ENCODE measurements at regions not wholly inside any gene's neighbourhood (a gene's known extent, or its start where the extent isn't known, plus 50 kb on each side); places are given as distances from the start of the nearest gene placed in this dataset.

DNA sequence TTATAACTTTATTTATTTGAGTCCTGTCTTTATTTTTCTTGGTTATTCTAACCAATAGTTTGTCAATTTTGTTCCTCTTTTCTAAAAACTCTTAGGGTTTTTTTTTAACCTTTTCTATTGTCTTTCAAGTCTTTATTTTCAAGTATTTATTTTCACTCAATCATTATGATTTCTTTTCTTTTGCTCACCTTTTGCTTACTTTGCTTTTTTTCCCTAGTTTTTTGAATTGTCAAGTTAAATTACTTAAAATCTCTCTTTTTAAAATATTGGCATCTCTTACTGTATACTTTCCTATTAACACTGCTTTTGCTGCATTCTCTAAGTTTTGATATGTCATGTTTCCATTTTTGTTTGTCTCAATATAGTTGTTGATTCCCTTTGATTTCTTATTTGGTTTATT, 396.8 kb upstream of the CCDC179 start:
- no peaks in the 10 kb centered on the region for H3K36me3 ChIP-seq (replicated peaks; ENCODE audit: insufficient read depth, low read length)
- no peaks in the 10 kb centered on the region for H3K9me3 ChIP-seq (replicated peaks; ENCODE audit: insufficient read depth, low read length)
- H3K9ac ChIP-seq (ENCODE audit: low read length), result no peak overlapping the region
- TF ChIP-seq CTCF (IDR thresholded peaks at IDR 0.05; ENCODE audit: low read length) (no peak), EZH2phosphoT487 (IDR thresholded peaks at IDR 0.05; ENCODE audit: low read length) (no peak), EZH2 (optimal IDR thresholded peaks at IDR 0.05; ENCODE audit: low read depth, low read length) (no peak)
- H3K27me3 ChIP-seq (replicated peaks; ENCODE audit: insufficient read depth, low read length), result no peaks in the 10 kb centered on the region
- no peak overlapping the region for H2AFZ ChIP-seq (ENCODE audit: low read length)
- no peaks in the 10 kb centered on the region for H3K79me2 ChIP-seq (ENCODE audit: low read length)
- no peak for DNase-seq
- no peaks in the 10 kb centered on the region for H3F3A ChIP-seq (ENCODE audit: insufficient read depth, low read length)
- no peaks in the 10 kb centered on the region for H4K20me1 ChIP-seq (ENCODE audit: insufficient read depth, low read length)
- H3K4me3 ChIP-seq (ENCODE audit: low read length), result no peak overlapping the region
- H3K4me2 ChIP-seq (ENCODE audit: low read depth, low read length), result no peak overlapping the region
- no peak overlapping the region for H3K27ac ChIP-seq (ENCODE audit: low read length)
- H3K9me2 ChIP-seq (replicated peaks; ENCODE audit: insufficient read depth, low read length), result no peaks in the 10 kb centered on the region
- no peaks in the 10 kb centered on the region for H3K4me1 ChIP-seq (ENCODE audit: low read length)

DNA sequence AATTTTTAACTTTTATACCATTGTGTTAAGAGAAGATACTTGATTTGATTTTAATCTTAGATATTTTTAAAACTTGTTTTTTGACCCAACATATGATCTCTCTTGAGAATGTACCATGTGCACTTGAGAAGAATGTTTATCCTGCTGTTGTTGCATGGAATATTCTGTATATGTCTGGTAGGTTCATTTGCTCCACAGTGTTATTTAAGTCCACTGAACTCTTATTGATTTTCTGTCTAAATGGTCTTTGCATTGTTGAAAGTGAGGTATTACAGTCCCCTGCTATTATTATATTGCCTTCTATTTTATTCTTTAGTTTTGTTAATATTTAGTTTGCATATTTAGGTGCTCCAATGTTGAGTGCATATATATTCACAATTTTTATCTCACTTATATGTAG, 397.3 kb upstream of the CCDC179 start:
- no peaks in the 10 kb centered on the region for H3K79me2 ChIP-seq (ENCODE audit: low read length)
- no peak overlapping the region for H3K4me3 ChIP-seq (ENCODE audit: low read length)
- no peaks in the 10 kb centered on the region for H3K4me1 ChIP-seq (ENCODE audit: low read length)
- H3K27ac ChIP-seq (ENCODE audit: low read length), result no peak overlapping the region
- H4K20me1 ChIP-seq (ENCODE audit: insufficient read depth, low read length), result no peaks in the 10 kb centered on the region
- no peak overlapping the region for H3K9ac ChIP-seq (ENCODE audit: low read length)
- no peaks in the 10 kb centered on the region for H3F3A ChIP-seq (ENCODE audit: insufficient read depth, low read length)
- H2AFZ ChIP-seq (ENCODE audit: low read length), result no peak overlapping the region
- H3K27me3 ChIP-seq (replicated peaks; ENCODE audit: insufficient read depth, low read length), result no peaks in the 10 kb centered on the region
- no peaks in the 10 kb centered on the region for H3K9me2 ChIP-seq (replicated peaks; ENCODE audit: insufficient read depth, low read length)
- TF ChIP-seq EZH2phosphoT487 (IDR thresholded peaks at IDR 0.05; ENCODE audit: low read length) (no peak), EZH2 (optimal IDR thresholded peaks at IDR 0.05; ENCODE audit: low read depth, low read length) (no peak)
- no peak for DNase-seq
- no peak overlapping the region for H3K4me2 ChIP-seq (ENCODE audit: low read depth, low read length)
- H3K9me3 ChIP-seq (replicated peaks; ENCODE audit: insufficient read depth, low read length), result no peaks in the 10 kb centered on the region
- H3K36me3 ChIP-seq (replicated peaks; ENCODE audit: insufficient read depth, low read length), result no peaks in the 10 kb centered on the region

DNA sequence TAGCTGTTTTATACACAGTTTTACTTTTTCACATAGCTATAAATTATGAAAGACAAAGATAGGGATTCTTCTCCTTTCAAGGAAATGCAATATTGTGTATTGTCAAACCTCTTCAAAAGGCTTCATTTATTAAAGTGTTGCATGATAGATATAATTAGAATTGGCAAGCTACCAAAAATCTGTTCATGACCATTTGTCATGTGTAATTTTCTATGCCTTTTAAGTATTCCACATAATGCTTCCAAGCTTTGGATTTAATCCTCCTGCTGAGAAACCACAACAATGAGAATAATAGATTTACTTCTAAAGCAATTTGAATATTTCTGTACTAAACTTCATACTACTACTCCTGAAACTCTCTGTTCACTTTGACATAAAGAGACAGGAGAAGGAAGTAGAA, 403.2 kb upstream of the CCDC179 start:
- no peak overlapping the region for H3K27ac ChIP-seq (ENCODE audit: low read length)
- H3K4me3 ChIP-seq (ENCODE audit: low read length), result no peak overlapping the region
- no peak for DNase-seq
- H3K36me3 ChIP-seq (replicated peaks; ENCODE audit: insufficient read depth, low read length), result no peaks in the 10 kb centered on the region
- H3K4me1 ChIP-seq (ENCODE audit: low read length), result no peaks in the 10 kb centered on the region
- no peaks in the 10 kb centered on the region for H4K20me1 ChIP-seq (ENCODE audit: insufficient read depth, low read length)
- no peaks in the 10 kb centered on the region for H3F3A ChIP-seq (ENCODE audit: insufficient read depth, low read length)
- no peak overlapping the region for H3K4me2 ChIP-seq (ENCODE audit: low read depth, low read length)
- no peak for TF ChIP-seq EZH2phosphoT487 (IDR thresholded peaks at IDR 0.05; ENCODE audit: low read length)
- no peak for TF ChIP-seq EZH2 (optimal IDR thresholded peaks at IDR 0.05; ENCODE audit: low read depth, low read length)
- TF ChIP-seq CTCF (IDR thresholded peaks at IDR 0.05; ENCODE audit: low read length), result no peak
- H3K79me2 ChIP-seq (ENCODE audit: low read length), result no peaks in the 10 kb centered on the region
- no peak overlapping the region for H2AFZ ChIP-seq (ENCODE audit: low read length)
- no peaks in the 10 kb centered on the region for H3K27me3 ChIP-seq (replicated peaks; ENCODE audit: insufficient read depth, low read length)
- H3K9me2 ChIP-seq (replicated peaks; ENCODE audit: insufficient read depth, low read length), result no peaks in the 10 kb centered on the region
- no peak overlapping the region for H3K9ac ChIP-seq (ENCODE audit: low read length)
- H3K9me3 ChIP-seq (replicated peaks; ENCODE audit: insufficient read depth, low read length), result no peaks in the 10 kb centered on the region

DNA sequence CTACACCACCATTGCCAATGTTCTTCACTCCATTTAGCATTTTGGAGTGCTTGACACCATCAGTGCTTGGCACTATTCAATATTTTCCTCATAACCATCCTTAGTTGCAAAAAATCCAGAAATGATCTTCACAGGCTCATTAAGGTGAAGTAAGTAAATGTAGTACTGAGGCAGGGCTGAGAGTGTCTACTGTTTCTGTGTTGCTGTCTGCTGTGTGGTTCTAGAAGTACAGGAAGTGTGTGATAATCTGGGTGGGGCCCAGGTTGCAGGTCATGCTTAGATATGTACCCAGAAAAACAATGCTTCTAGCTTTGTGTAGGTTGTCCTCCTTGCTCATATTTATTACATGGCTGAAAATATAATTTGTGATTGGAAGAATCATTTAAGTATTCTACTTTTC, 411.8 kb upstream of the CCDC179 start:
- no peaks in the 10 kb centered on the region for H4K20me1 ChIP-seq (ENCODE audit: insufficient read depth, low read length)
- H3K9me2 ChIP-seq (replicated peaks; ENCODE audit: insufficient read depth, low read length), result no peaks in the 10 kb centered on the region
- no peaks in the 10 kb centered on the region for H3K79me2 ChIP-seq (ENCODE audit: low read length)
- H3K9me3 ChIP-seq (replicated peaks; ENCODE audit: insufficient read depth, low read length), result no peaks in the 10 kb centered on the region
- no peaks in the 10 kb centered on the region for H3F3A ChIP-seq (ENCODE audit: insufficient read depth, low read length)
- no peaks in the 10 kb centered on the region for H3K36me3 ChIP-seq (replicated peaks; ENCODE audit: insufficient read depth, low read length)
- H3K27ac ChIP-seq (ENCODE audit: low read length), result no peak overlapping the region
- no peak overlapping the region for H2AFZ ChIP-seq (ENCODE audit: low read length)
- H3K9ac ChIP-seq (ENCODE audit: low read length), result no peak overlapping the region
- TF ChIP-seq CTCF (IDR thresholded peaks at IDR 0.05; ENCODE audit: low read length) (no peak), EZH2 (optimal IDR thresholded peaks at IDR 0.05; ENCODE audit: low read depth, low read length) (no peak), EZH2phosphoT487 (IDR thresholded peaks at IDR 0.05; ENCODE audit: low read length) (no peak)
- no peak overlapping the region for H3K4me2 ChIP-seq (ENCODE audit: low read depth, low read length)
- no peak overlapping the region for H3K4me3 ChIP-seq (ENCODE audit: low read length)
- no peaks in the 10 kb centered on the region for H3K4me1 ChIP-seq (ENCODE audit: low read length)
- H3K27me3 ChIP-seq (replicated peaks; ENCODE audit: insufficient read depth, low read length), result no peaks in the 10 kb centered on the region
- no peak for DNase-seq

Data from MM.1S (cell line).